Astrocyte (in vitro differentiated cells and primary cell): ENCODE measurements at regions not wholly inside any gene's neighbourhood (a gene's known extent, or its start where the extent isn't known, plus 50 kb on each side); places are given as distances from the start of the nearest gene placed in this dataset.

Experiments used
- CTCF ChIP-seq: IDR thresholded peaks from 2 replicates; pipeline ENCODE4 v1.5.1; 2011; ENCODE audit warnings: low read depth, mild to moderate bottlenecking, inconsistent platforms, low read length, moderate library complexity; ENCODE audit not compliant: insufficient read depth
- EZH2 ChIP-seq: IDR thresholded peaks from 2 replicates; pipeline ENCODE4 v1.6.1; 2012; ENCODE audit warnings: mild to moderate bottlenecking, low read length, inconsistent platforms; ENCODE audit not compliant: insufficient read depth

DNA sequence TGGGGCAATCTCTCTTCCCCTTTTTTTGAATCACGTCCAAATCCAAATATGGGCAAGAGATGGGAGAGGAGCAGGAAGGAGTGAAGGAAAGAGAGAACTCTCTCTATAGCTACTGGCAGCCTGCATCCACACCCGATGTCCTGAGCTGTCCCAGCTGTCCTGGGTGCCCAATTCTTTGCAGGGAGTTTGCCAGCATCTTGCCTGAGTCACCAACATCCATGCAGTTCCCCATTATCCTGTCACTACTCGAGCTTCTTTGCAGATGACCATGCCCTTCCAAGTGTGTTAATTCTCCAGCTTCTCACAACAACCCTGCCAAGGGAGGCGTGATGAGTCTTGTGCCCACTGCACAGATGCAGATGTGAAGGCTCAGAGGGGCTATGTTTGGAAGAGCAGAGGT lies 127.1 kb downstream of the NSG2 start:
- TF ChIP-seq CTCF (no peak), EZH2 (no peak)
